Ectodermal cell (in vitro differentiated cells): ENCODE measurements at regions not wholly inside any gene's neighbourhood (a gene's known extent, or its start where the extent isn't known, plus 50 kb on each side); places are given as distances from the start of the nearest gene placed in this dataset.

ENCODE experiments used
- H3K27ac ChIP-seq: 2 replicates; pipeline ENCODE4 v1.7.0; 2013; ENCODE audit warnings: mild to moderate bottlenecking, low read depth, low read length; ENCODE audit not compliant: insufficient read depth, poor library complexity, severe bottlenecking
- H3K27me3 ChIP-seq: 2 replicates; pipeline ENCODE4 v1.7.0; 2013; ENCODE audit warnings: mild to moderate bottlenecking, low read length; ENCODE audit not compliant: insufficient read depth, control insufficient read depth, poor library complexity, severe bottlenecking
- H3K36me3 ChIP-seq: one replicate; pipeline ENCODE4 v1.7.0; 2013; ENCODE audit warnings: low read length; ENCODE audit not compliant: control insufficient read depth, insufficient read depth
- H3K4me1 ChIP-seq: one replicate; pipeline ENCODE4 v1.7.0; 2013; ENCODE audit warnings: low read length; ENCODE audit not compliant: control insufficient read depth, insufficient read depth
- H3K4me3 ChIP-seq: 2 replicates; pipeline ENCODE4 v1.7.0; 2013; ENCODE audit warnings: low read depth, low read length, control low read depth; ENCODE audit not compliant: insufficient read depth
- H3K9me3 ChIP-seq: 2 replicates; pipeline ENCODE4 v1.7.0; 2013; ENCODE audit warnings: mild to moderate bottlenecking, low read length, moderate library complexity; ENCODE audit not compliant: control insufficient read depth
- WGBS, 2 experiments: methylation state at CpG; one replicate each; pipeline ENCODE4 v1.1.7; 2013; ENCODE audit warnings: missing lambda C conversion rate in 2 of 2; 5-methylcytosine and 5-hydroxymethylcytosine counted together

DNA sequence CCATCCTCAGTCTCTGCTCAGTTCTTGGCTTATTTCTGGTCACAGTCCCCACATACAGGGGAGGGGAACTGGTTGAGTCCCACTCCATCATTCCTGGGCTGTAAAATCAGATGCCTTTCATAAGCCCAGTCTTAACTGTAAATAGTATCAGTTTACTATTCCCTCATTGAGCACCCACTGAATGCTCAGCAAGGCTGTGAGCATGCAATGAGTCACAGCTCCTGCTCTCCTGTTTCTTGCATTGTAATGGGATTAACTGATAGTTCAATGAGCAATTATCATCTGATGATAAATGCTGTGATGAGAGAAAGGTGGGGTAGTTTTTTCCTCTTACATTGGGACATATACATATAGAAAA lies 113.6 kb upstream of the TPM1 start:
- Histone ChIP-seq H3K36me3 (no peaks in the 10 kb centered on the region), H3K27me3 (no peaks in the 10 kb centered on the region), H3K9me3 (no peaks in the 10 kb centered on the region), H3K4me1 (no peaks in the 10 kb centered on the region), H3K27ac (no peak overlapping the region), H3K4me3 (no peak overlapping the region)

DNA sequence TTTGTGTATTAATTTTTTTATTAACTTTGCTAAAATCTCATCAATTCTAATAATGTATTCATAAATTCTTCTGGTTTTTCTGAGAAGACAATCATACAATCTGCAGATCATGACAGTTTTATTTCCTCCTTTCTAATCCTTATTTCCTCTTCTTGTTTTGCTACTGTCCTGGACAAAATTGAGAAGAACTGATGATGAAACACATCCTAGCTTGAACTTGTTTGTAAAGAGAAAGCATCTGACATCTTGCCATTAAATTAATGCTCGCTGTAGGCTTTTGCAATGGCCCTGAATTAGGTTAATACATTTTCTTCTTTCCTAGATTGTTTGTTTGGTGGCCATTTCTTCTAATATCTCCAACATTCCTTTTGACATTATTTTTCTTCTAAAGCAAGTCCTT lies 110.9 kb upstream of the TPM1 start:
- H3K4me3 ChIP-seq: no peak overlapping the region
- no peaks in the 10 kb centered on the region for H3K9me3 ChIP-seq
- H3K27ac ChIP-seq: no peak overlapping the region
- H3K27me3 ChIP-seq: no peaks in the 10 kb centered on the region
- no peaks in the 10 kb centered on the region for H3K36me3 ChIP-seq
- WGBS, 2 experiments: 100% methylated on average over 1 of the region's 1 CpG
- no peaks in the 10 kb centered on the region for H3K4me1 ChIP-seq

DNA sequence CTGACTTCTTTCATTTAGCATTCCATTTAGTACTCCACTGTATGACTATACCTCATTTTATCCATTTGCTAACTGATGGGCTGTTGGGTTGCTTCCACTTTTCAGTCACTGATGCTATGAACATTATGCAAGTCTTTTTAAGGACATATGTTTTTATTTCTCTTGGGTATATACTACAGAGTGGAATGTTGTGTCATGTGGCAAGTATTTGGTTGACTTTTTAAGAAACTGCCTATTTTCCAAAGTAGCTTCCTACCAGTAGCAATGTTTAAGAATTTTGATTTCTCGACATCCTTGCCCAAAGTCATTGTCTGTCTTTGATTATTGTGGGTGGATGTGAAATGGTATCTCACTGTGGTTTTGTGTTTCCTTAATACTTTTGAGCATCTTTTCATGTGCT lies 110.1 kb upstream of the TPM1 start:
- 0 to 20% methylated on average over 1 of the region's 1 CpG for WGBS, 2 experiments
- no peak overlapping the region for H3K27ac ChIP-seq
- H3K9me3 ChIP-seq: no peaks in the 10 kb centered on the region
- no peak overlapping the region for H3K4me3 ChIP-seq
- H3K36me3 ChIP-seq: no peaks in the 10 kb centered on the region
- no peaks in the 10 kb centered on the region for H3K4me1 ChIP-seq
- H3K27me3 ChIP-seq: no peaks in the 10 kb centered on the region

DNA sequence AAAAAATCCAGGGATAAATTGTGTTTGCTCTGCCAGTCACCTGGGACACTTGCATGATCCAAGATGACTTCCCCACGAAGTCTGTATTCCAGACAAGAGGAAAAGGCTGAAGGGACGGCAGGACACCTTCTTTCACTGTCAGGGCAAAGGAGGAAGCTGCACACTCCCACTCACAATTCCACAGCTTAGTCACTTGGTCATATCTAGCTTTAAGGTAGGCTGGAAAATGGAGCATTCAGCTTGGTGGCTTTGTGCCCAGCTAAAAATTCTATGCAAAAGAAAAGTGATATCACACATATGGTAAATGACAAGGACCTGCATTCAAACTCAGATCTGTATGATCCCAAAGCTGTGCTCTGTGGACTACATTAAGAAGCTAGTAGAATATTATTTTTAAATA lies 109.2 kb upstream of the TPM1 start:
- Histone ChIP-seq H3K27me3 (no peaks in the 10 kb centered on the region), H3K4me1 (no peaks in the 10 kb centered on the region), H3K27ac (no peak overlapping the region), H3K9me3 (no peaks in the 10 kb centered on the region), H3K4me3 (no peak overlapping the region), H3K36me3 (no peaks in the 10 kb centered on the region)
- 91 to 93% methylated on average over 2 of the region's 2 CpGs for WGBS, 2 experiments

DNA sequence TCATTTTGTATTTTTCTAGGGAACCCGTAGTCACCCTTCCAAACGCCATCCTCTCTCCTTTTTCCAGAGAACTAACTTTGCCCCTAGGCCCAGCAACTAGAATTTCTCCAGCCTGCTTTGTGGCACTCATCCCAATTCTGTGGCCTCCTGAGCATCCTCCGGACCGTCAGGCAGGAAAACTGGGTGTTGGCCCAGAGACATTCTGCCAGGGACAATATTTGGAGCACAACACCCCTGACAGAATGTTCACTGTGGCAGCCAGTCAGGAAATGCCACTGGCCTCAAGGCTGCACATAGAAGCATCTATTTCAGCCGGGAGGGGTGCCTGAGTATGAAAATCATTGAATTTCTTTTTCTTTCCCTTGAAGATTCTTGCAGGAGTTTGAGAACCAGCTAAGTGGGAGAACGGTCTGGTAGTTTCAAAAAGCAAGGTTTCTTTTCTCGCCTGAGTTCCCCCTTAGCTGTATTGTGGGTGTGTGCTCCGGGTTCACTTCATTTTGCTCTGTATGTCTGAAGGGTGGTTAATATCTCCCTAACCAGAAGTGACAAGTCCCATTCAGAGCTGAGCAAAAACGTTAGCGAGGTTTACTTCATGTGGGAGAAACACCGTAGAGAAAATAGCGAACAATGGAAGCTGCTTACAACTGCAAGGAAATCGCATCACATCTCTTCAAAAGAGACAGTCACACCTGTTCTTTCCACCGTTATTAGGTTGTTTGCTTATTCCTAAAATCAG lies 108.1 kb upstream of the TPM1 start:
- Histone ChIP-seq H3K27ac (no peak overlapping the region), H3K9me3 (no peaks in the 10 kb centered on the region), H3K36me3 (no peaks in the 10 kb centered on the region), H3K4me1 (no peaks in the 10 kb centered on the region), H3K27me3 (no peaks in the 10 kb centered on the region), H3K4me3 (no peak overlapping the region)
- WGBS, 2 experiments: 89 to 92% methylated on average over 14 of the region's 14 CpGs

DNA sequence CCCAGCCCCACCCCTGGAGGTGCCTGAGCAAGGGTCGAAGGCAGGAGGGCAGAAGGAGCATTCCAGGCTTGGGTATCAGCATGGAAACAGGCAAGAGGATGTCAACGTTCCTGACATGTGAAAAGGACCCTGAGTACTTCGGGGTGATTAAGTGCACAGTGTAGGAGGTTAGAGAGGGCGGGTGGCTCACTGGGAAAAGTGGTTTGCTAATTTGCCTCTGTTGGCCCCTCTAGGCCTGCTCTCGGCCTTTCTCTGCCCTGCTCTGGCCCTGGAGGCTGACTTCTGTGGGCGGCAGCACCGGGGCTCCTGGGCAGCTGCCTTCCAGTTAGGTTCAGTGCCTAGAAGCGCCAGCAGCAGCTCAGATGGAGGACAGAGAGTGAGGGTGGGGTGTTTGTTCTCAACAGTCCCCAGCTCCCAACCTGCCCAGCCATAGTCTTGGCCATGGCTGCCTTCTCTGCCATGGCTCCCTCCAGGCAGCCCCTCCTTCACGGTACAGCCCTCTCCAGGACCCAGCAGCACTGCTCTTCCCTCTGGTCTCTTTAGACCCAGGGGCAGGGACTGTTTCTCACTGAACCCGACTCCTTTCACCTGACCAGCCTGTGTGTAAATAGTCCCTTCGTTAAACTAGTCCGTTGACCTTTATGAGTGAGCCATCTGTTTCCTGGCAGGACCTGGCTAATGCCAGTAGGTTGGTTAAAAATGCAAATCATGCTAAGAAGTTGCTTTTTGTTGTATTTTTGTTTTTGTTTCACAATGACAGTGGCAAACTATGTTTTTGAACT lies 107.1 kb upstream of the TPM1 start:
- Histone ChIP-seq H3K27me3 (no peaks in the 10 kb centered on the region), H3K36me3 (no peaks in the 10 kb centered on the region), H3K27ac (no peak overlapping the region), H3K9me3 (no peaks in the 10 kb centered on the region), H3K4me1 (no peaks in the 10 kb centered on the region), H3K4me3 (no peak overlapping the region)
- WGBS, 2 experiments: 77 to 79% methylated on average over 12 of the region's 12 CpGs

DNA sequence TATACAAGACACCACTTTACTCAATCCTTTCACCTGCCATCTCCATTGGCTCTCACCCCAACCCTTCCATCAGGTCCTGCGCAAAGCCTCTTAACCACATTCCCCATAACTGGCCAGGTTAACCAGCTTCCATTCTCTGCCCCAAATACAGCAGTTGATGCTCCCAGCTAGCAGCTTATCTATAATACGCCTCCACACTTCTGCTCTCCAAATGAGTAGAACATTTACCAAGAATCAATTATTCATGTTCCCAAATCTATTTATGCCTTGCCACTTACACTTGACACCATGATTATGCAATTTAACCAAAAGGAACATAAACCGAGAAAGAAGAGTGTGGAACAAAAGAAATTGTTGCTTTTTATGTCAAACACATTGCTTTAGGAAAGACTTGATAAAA lies 103.7 kb upstream of the TPM1 start:
- Histone ChIP-seq H3K27me3 (no peaks in the 10 kb centered on the region), H3K4me3 (no peak overlapping the region), H3K36me3 (no peaks in the 10 kb centered on the region), H3K27ac (no peak overlapping the region), H3K4me1 (no peaks in the 10 kb centered on the region), H3K9me3 (no peaks in the 10 kb centered on the region)
- 95 to 96% methylated on average over 3 of the region's 3 CpGs for WGBS, 2 experiments

DNA sequence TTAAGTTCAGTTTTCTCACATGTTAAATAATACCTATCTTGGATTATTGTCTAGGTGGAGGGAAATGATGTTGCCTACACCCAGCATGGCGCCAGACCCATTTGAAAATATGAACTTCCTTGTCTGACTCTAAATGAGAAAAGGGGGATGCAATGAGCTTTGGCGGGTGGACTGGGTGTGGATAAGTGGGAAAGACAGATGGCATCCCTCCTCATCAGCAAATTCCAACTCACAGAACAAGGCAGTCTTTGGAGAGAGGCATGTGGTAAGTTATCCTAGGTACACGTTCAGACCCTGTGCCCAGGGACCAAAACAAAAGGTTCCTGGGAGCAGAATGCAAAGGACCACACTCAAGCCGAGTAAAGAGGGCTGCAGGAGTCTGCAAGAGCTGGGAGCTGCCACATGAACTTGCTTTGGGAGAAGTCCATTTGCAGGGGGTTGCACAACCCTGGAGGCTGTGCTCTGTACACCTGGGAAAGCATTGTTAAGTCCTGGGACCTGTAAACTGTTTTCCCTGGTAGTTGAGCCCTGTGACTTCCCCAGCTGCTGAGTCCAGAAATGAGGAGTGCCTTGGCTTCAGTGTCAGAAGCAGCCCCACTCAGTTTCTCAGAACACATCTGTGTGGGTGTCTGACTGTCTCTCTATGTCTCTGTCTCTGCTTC lies 102.3 kb upstream of the TPM1 start:
- H3K27me3 ChIP-seq: no peaks in the 10 kb centered on the region

DNA sequence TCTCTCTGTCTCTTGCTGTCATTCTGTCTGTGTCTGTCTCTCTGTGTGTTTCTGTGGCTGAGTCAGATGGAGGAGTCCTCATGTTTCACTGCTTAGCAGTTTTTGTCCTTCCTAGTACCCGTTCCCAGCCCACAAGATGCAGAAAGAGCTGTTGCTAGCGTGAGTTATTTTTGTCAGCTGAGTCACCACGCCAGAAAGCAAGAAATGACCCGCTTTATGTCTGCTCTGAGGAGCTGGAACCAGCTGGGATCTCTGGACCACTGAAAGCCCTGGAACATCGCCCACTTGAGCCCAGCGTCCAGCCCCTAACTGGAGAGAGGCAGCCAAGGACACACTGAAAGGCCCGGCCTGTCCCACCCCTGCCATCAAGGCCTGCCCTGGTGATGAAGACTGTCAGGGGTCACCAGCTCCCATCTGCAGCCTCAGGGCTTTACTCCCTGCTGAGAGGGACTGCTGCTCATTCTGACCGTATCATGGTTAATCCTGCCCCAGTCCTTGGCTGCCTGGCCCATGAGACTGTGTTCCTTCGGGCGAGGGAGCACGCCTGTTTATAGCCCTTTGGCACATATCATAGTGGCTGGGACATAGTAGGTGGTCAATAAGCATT lies 101.7 kb upstream of the TPM1 start:
- H3K27me3 ChIP-seq: no peaks in the 10 kb centered on the region

More for the DNA sequence above, 102.3 kb upstream of the TPM1 start:
- Histone ChIP-seq H3K36me3 (no peaks in the 10 kb centered on the region), H3K4me1 (no peaks in the 10 kb centered on the region), H3K4me3 (no peak overlapping the region), H3K27ac (no peak overlapping the region), H3K9me3 (no peaks in the 10 kb centered on the region)
- WGBS, 2 experiments: 85 to 87% methylated on average over 3 to 4 of the region's 4 CpGs

DNA sequence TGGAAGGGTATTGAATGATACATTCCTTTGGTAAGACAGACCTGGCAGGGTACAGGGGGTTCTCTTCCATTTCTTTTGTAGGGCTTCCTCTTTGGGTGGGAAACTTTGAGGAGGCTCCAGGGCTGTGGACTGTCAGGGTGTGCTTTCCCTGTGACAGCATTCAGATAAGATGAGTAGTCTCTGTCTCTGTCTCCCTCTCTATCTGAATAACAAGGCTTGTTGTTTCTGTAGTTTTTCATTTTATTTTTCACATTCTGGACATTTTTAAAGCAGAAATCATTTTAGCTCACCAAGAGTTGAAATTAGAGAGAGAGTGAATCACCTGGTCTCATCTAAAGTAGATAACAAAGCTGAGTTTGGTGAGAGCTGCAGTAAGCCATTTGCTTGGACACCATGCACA lies 100.8 kb upstream of the TPM1 start:
- Histone ChIP-seq H3K4me1 (no peaks in the 10 kb centered on the region), H3K27me3 (no peaks in the 10 kb centered on the region), H3K4me3 (no peak overlapping the region), H3K9me3 (no peaks in the 10 kb centered on the region), H3K27ac (no peak overlapping the region), H3K36me3 (no peaks in the 10 kb centered on the region)

More for the DNA sequence above, 101.7 kb upstream of the TPM1 start:
- no peaks in the 10 kb centered on the region for H3K4me1 ChIP-seq
- H3K9me3 ChIP-seq: no peaks in the 10 kb centered on the region
- no peak overlapping the region for H3K4me3 ChIP-seq
- H3K27ac ChIP-seq: no peak overlapping the region
- WGBS, 2 experiments: 88% methylated on average over 11 of the region's 11 CpGs
- no peaks in the 10 kb centered on the region for H3K36me3 ChIP-seq
